Tibial nerve (tissue), 4 donors: ENCODE measurements at regions not wholly inside any gene's neighbourhood (a gene's known extent, or its start where the extent isn't known, plus 50 kb on each side); places are given as distances from the start of the nearest gene placed in this dataset.

Source experiments
- DNase-seq, 2 donors: peaks; one replicate each; pipeline ENCODE4 v3.0.0-alpha.2; 2019; ENCODE audit warnings: low spot score in 2 of 2
- H3K27ac ChIP-seq, 4 donors: fragments of 200-600 bp; sonication (generic) in 3 of 4; one replicate each; pipeline ENCODE4 v1.5.1; 2017 to 2019; ENCODE audit warnings: mild to moderate bottlenecking in 1 of 4
- H3K27me3 ChIP-seq, 2 donors: fragments of 200-600 bp; sonication (generic) in 1 of 2; one replicate each; pipeline versions ENCODE4 v1.5.1 to v1.6.0; 2017 to 2019
- H3K36me3 ChIP-seq, 3 donors: fragments of 200-600 bp; sonication (generic); one replicate each; pipeline ENCODE4 v1.5.1; 2018 to 2019
- H3K4me1 ChIP-seq, 4 donors: fragments of 200-600 bp; sonication (generic) in 3 of 4; one replicate each; pipeline ENCODE4 v1.5.1; 2017 to 2019
- H3K4me3 ChIP-seq, 4 donors: fragments of 200-600 bp; sonication (generic) in 3 of 4; one replicate each; pipeline ENCODE4 v1.5.1; 2017 to 2019; ENCODE audit warnings: mild to moderate bottlenecking in 1 of 4, moderate library complexity in 1 of 4
- H3K9me3 ChIP-seq, 4 donors: fragments of 200-600 bp; sonication (generic) in 3 of 4; one replicate each; pipeline ENCODE4 v1.5.1; 2017 to 2019
- EP300 ChIP-seq, 2 donors: sonication (generic); formaldehyde crosslinking; IDR thresholded peaks; one replicate each; pipeline ENCODE4 v1.6.1; 2017; ENCODE audit warnings: antibody characterized with exemption in 2 of 2, mild to moderate bottlenecking in 1 of 2
- POLR2A ChIP-seq, 2 donors: fragments of 450-650 bp; IDR thresholded peaks; one replicate each; pipeline ENCODE4 v1.6.1; 2017; ENCODE audit warnings: antibody characterized with exemption in 2 of 2, mild to moderate bottlenecking in 2 of 2, moderate library complexity in 2 of 2
- WGBS, 2 donors: methylation state at CpG; one replicate each; pipeline ENCODE4 v1.1.5; 2018; 5-methylcytosine and 5-hydroxymethylcytosine counted together
- TF ChIP-seq, protein P1 (sequence below), 5 experiments: fragments of 200-600 bp in 3 of 5; fragments of 450-650 bp in 2 of 5; sonication (generic) in 3 of 5; IDR thresholded peaks; one replicate each; pipeline ENCODE4 v1.5.1; 2016 to 2019; ENCODE audit warnings: antibody characterized with exemption in 5 of 5, mild to moderate bottlenecking in 3 of 5, moderate library complexity in 2 of 5

DNA sequence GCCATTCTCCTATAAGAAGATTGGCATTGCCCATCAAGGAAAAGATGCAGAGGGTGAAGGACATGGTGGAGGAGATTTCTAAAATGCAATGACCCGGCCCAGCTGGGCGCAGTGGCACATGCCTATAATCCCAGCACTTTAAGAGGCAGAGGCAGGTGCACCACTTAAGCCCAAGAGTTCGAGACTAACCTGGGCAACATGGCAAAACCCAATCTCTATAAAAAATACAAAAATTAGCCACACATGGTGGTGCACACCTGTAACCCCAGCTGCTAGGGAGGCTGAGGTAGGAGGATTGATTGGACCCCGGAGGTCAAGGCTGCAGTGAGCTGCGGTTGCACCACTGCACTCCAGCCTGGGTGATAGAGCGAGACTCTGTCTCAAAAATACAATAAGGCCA lies 331.8 kb downstream of the FOXO1 start:
- Histone ChIP-seq H3K36me3 (no peaks in the 10 kb centered on the region), H3K4me3 (no peak overlapping the region), H3K4me1 (peaks cover 0 to 21% (median 2%) of the 10 kb centered on the region in 4 donors), H3K9me3 (no peaks in the 10 kb centered on the region), H3K27ac (no peak overlapping the region), H3K27me3 (no peaks in the 10 kb centered on the region)
- no peak for DNase-seq
- TF ChIP-seq EP300 (IDR thresholded peaks at IDR 0.05) (no peak), POLR2A (IDR thresholded peaks at IDR 0.05) (no peak)
- TF ChIP-seq, protein P1, sequence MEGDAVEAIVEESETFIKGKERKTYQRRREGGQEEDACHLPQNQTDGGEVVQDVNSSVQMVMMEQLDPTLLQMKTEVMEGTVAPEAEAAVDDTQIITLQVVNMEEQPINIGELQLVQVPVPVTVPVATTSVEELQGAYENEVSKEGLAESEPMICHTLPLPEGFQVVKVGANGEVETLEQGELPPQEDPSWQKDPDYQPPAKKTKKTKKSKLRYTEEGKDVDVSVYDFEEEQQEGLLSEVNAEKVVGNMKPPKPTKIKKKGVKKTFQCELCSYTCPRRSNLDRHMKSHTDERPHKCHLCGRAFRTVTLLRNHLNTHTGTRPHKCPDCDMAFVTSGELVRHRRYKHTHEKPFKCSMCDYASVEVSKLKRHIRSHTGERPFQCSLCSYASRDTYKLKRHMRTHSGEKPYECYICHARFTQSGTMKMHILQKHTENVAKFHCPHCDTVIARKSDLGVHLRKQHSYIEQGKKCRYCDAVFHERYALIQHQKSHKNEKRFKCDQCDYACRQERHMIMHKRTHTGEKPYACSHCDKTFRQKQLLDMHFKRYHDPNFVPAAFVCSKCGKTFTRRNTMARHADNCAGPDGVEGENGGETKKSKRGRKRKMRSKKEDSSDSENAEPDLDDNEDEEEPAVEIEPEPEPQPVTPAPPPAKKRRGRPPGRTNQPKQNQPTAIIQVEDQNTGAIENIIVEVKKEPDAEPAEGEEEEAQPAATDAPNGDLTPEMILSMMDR (IDR thresholded peaks at IDR 0.05), result no peak
- 96 to 99% methylated on average over 6 of the region's 6 CpGs for WGBS, 2 donors

DNA sequence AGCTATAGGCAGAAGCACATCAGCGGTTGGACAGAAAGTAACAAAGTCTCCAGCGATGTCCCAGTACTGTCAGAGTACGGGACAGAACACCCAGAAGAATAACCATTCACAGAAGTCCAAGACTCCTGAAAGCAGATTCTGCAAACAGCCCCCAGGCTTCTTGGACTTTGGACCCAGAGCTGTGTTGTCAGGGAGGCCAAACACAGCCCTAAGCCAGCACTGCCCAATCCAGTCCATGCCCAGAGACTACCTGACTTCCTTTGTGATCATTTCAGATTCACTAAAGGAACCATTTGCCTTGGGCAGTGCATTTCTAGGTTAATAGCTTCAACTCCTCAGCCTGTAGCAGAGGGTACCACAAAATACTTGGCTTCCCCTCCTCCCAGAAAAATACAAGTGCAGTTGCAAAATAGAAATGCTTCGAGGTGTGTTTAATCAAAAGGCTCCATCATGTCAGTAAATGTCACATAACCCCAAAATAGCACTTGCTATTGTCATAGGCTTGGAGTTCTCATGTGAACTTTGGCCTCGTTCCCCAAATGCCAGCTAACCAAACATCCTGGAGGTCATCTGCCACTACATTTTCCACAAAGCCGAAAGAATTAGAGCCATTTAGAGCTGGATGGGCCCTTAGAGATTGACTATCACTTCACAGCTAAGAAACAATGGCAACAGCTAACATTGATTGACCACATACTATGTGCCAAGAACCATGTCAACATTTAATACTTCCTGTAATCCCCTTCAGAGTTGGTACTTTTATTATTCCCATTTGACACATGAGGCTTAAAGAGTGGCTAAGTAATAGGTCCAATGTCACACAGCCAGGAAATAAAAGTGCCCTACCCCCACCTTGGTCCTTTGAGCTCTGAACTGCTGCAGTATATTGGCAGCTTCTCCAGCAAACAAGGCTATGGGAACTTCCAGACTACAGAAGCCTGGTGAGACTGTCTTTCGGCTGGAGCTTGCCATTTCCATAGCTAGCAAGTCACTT lies 329.9 kb downstream of the FOXO1 start:
- Histone ChIP-seq H3K4me3 (no peak overlapping the region), H3K27ac (peak overlapping the region in 2 of 4 donors; percentile 49 to 61), H3K4me1 (peaks cover 0 to 25% (median 2%) of the 10 kb centered on the region in 4 donors), H3K9me3 (no peaks in the 10 kb centered on the region), H3K36me3 (no peaks in the 10 kb centered on the region), H3K27me3 (no peaks in the 10 kb centered on the region)
- TF ChIP-seq, protein P1 (IDR thresholded peaks at IDR 0.05), result no peak
- TF ChIP-seq EP300 (IDR thresholded peaks at IDR 0.05) (peak in 1 of 2 donors; percentile 72), POLR2A (IDR thresholded peaks at IDR 0.05) (no peak)
- no peak for DNase-seq
- 51 to 52% methylated on average over 7 of the region's 7 CpGs for WGBS, 2 donors

DNA sequence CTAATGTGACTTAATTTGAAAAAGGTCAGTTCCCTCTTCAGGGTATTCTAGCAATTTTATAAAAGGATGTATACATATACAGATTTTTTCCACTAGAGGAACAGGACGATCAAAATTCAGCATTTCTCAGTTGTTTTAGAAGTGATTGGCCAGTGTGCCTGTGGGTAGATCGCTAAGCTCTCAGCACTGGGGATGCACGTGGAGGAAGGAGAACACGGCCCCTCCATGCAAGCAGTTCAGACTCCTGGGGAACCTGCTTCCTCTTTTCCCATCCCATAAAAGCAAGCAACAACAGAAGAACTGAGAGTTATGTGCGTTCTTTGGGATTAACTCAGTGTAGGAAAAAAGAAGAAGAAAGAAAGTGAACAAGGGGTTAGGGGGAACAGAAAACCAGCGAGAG lies 328.8 kb downstream of the FOXO1 start:
- no peak for DNase-seq
- H3K27ac ChIP-seq, result peak overlapping the region in 1 of 4 donors; percentile 61
- H3K4me1 ChIP-seq, result peaks cover 0 to 25% (median 2%) of the 10 kb centered on the region in 4 donors
- no peaks in the 10 kb centered on the region for H3K27me3 ChIP-seq
- no peaks in the 10 kb centered on the region for H3K36me3 ChIP-seq
- 75 to 81% methylated on average over 6 of the region's 6 CpGs for WGBS, 2 donors
- no peak overlapping the region for H3K4me3 ChIP-seq
- no peak for TF ChIP-seq POLR2A (IDR thresholded peaks at IDR 0.05)
- TF ChIP-seq, protein P1 (IDR thresholded peaks at IDR 0.05), result no peak
- TF ChIP-seq EP300 (IDR thresholded peaks at IDR 0.05), result no peak
- no peaks in the 10 kb centered on the region for H3K9me3 ChIP-seq

DNA sequence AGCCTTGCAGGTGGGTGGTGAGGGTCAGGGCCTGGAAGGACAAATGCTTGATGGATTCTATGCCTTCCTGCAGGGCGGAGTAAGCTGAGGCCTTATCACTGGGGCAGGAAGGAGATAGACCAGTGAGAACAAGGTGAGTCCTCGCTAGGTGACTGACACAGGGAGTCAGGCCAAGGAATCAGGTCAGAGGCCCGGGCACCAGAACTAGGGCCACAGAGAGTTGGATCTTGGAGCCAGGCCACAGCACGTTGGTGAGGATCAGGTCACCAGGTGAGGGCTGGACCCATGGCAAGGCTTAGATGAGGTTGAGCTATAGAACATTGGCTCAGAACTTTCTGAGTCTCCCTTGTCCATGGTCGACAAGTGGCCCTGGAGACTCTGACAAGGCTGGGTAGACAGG lies 328.2 kb downstream of the FOXO1 start:
- Histone ChIP-seq H3K36me3 (no peaks in the 10 kb centered on the region), H3K4me3 (no peak overlapping the region), H3K27me3 (no peaks in the 10 kb centered on the region), H3K4me1 (peaks cover 0 to 25% (median 2%) of the 10 kb centered on the region in 4 donors), H3K27ac (peak overlapping the region in 1 of 4 donors; percentile 61), H3K9me3 (no peaks in the 10 kb centered on the region)
- WGBS, 2 donors, result 95 to 96% methylated on average over 5 of the region's 5 CpGs
- TF ChIP-seq, protein P1 (IDR thresholded peaks at IDR 0.05), result no peak
- TF ChIP-seq EP300 (IDR thresholded peaks at IDR 0.05) (no peak), POLR2A (IDR thresholded peaks at IDR 0.05) (no peak)
- no peak for DNase-seq
